PFSK-1 (cell line): ENCODE measurements at regions not wholly inside any gene's neighbourhood (a gene's known extent, or its start where the extent isn't known, plus 50 kb on each side); places are given as distances from the start of the nearest gene placed in this dataset.

Experiments used
- FOXP2 ChIP-seq: optimal IDR thresholded peaks from 2 replicates; pipeline ENCODE3; 2011; ENCODE audit warnings: borderline replicate concordance, control low read depth, inconsistent platforms; ENCODE audit not compliant: insufficient read depth; ENCODE audit errors: extremely low read length, extremely low read depth
- POLR2AphosphoS5 ChIP-seq: IDR thresholded peaks from 2 replicates; pipeline ENCODE4 v1.6.1; 2012; ENCODE audit warnings: low read depth, mild to moderate bottlenecking, control low read depth, low read length, moderate library complexity
- SIN3A ChIP-seq: IDR thresholded peaks from 2 replicates; pipeline ENCODE4 v1.6.1; 2012; ENCODE audit warnings: mild to moderate bottlenecking, low read length, moderate library complexity, borderline replicate concordance; ENCODE audit not compliant: insufficient read depth
- TAF1 ChIP-seq: IDR thresholded peaks from 2 replicates; pipeline ENCODE4 v1.6.1; 2012; ENCODE audit warnings: low read length, control low read depth, borderline replicate concordance; ENCODE audit not compliant: insufficient read depth
- TF ChIP-seq, protein P1 (sequence below), 2 experiments: IDR thresholded peaks; 2 replicates each; pipeline versions ENCODE4 v1.6.1 to v1.8.0; 2011 to 2012; ENCODE audit warnings: low read depth in 2 of 2, low read length in 2 of 2, control low read depth in 1 of 2, inconsistent platforms in 1 of 2, mild to moderate bottlenecking in 1 of 2, moderate library complexity in 1 of 2; ENCODE audit not compliant: insufficient read depth in 1 of 2

DNA sequence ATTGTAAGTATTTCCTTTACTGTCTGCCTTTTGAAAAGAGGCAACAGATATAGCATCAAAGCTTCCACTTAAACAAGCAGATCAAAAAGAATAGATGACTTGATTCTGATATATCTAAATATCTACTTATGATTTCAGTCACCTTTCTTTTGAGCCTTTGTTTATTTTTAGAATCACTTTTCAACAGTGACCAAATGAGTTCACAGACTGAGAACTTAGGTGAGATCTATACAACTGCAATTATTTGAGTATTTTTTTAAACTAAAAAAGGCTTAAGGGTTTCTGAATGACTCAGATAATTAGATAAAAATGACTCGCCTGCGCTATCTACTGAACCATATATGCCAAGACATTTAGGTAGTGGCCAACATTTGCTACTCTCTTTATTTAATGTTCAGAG lies 166.7 kb upstream of the KCNIP4 start:
- TF ChIP-seq TAF1 (no peak), POLR2AphosphoS5 (no peak), SIN3A (no peak), FOXP2 (no peak)
- TF ChIP-seq, protein P1, sequence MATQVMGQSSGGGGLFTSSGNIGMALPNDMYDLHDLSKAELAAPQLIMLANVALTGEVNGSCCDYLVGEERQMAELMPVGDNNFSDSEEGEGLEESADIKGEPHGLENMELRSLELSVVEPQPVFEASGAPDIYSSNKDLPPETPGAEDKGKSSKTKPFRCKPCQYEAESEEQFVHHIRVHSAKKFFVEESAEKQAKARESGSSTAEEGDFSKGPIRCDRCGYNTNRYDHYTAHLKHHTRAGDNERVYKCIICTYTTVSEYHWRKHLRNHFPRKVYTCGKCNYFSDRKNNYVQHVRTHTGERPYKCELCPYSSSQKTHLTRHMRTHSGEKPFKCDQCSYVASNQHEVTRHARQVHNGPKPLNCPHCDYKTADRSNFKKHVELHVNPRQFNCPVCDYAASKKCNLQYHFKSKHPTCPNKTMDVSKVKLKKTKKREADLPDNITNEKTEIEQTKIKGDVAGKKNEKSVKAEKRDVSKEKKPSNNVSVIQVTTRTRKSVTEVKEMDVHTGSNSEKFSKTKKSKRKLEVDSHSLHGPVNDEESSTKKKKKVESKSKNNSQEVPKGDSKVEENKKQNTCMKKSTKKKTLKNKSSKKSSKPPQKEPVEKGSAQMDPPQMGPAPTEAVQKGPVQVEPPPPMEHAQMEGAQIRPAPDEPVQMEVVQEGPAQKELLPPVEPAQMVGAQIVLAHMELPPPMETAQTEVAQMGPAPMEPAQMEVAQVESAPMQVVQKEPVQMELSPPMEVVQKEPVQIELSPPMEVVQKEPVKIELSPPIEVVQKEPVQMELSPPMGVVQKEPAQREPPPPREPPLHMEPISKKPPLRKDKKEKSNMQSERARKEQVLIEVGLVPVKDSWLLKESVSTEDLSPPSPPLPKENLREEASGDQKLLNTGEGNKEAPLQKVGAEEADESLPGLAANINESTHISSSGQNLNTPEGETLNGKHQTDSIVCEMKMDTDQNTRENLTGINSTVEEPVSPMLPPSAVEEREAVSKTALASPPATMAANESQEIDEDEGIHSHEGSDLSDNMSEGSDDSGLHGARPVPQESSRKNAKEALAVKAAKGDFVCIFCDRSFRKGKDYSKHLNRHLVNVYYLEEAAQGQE (IDR thresholded peaks at IDR 0.05; ENCODE audit: insufficient read depth in 1 of 2, low read depth in 2 of 2, low read length in 2 of 2): no peak
